HG03521 (cell line): ENCODE measurements at regions not wholly inside any gene's neighbourhood (a gene's known extent, or its start where the extent isn't known, plus 50 kb on each side); places are given as distances from the start of the nearest gene placed in this dataset.
A peak's percentile ranks its signal among the peaks of the same experiment; 100 is the strongest.

Experiments
- ATAC-seq: cut with Tn5 transposase; IDR thresholded peaks from one replicate; pipeline ENCODE4 v1.9.1; 2021; ENCODE audit warnings: mild to moderate bottlenecking, moderate library complexity; ENCODE audit not compliant: unreplicated experiment

- ATAC-seq, result no peak
Observed at GRCh38 chr5:174307031-174307408, 261.5 kb downstream of the NSG2 start.

GRCh38 chr5:174307656-174308271 is 262.3 kb downstream of the NSG2 start:
- ATAC-seq, result no peak

- no peak for ATAC-seq
Observed at GRCh38 chr5:174309131-174309795, 263.8 kb downstream of the NSG2 start.

GRCh38 chr5:174310243-174310642 is 264.7 kb downstream of the NSG2 start:
- no peak for ATAC-seq

GRCh38 chr5:174310706-174311105 is 265.2 kb downstream of the NSG2 start:
- ATAC-seq, result no peak

- ATAC-seq, result no peak
Observed at GRCh38 chr5:174311121-174311520, 265.6 kb downstream of the NSG2 start.

GRCh38 chr5:174311531-174312269 is 266.2 kb downstream of the NSG2 start:
- no peak for ATAC-seq

- ATAC-seq, result no peak
Observed at GRCh38 chr5:174312270-174312617, 266.7 kb downstream of the NSG2 start.

- no peak for ATAC-seq
Observed at GRCh38 chr5:174312641-174313040, 267.1 kb downstream of the NSG2 start.

- ATAC-seq, result no peak
Observed at GRCh38 chr5:174313615-174314014, 268.1 kb downstream of the NSG2 start.

- ATAC-seq, result no peak
Observed at GRCh38 chr5:174314261-174314660, 268.8 kb downstream of the NSG2 start.

GRCh38 chr5:174315471-174315870 is 270.0 kb downstream of the NSG2 start:
- no peak for ATAC-seq

GRCh38 chr5:174315871-174316270 is 270.4 kb downstream of the NSG2 start:
- ATAC-seq, result no peak

GRCh38 chr5:174316326-174316725 is 270.8 kb downstream of the NSG2 start:
- ATAC-seq, result no peak

GRCh38 chr5:174317256-174317894 is 271.9 kb downstream of the NSG2 start:
- ATAC-seq, result no peak

- ATAC-seq, result no peak
Observed at GRCh38 chr5:174318578-174318977, 273.1 kb downstream of the NSG2 start.

- ATAC-seq, result no peak
Observed at GRCh38 chr5:174319551-174319950, 274.0 kb downstream of the NSG2 start.

GRCh38 chr5:174320051-174320450 is 274.5 kb downstream of the NSG2 start:
- no peak for ATAC-seq

GRCh38 chr5:174323878-174324281 is 278.4 kb downstream of the NSG2 start:
- ATAC-seq, result peak; percentile 54

GRCh38 chr5:174324680-174325079 is 279.2 kb downstream of the NSG2 start:
- no peak for ATAC-seq

GRCh38 chr5:174325431-174325830 is 279.9 kb downstream of the NSG2 start:
- ATAC-seq, result no peak

- ATAC-seq, result no peak
Observed at GRCh38 chr5:174325961-174326360, 280.5 kb downstream of the NSG2 start.
